Prostate gland (tissue), 2 donors: ENCODE measurements at regions not wholly inside any gene's neighbourhood (a gene's known extent, or its start where the extent isn't known, plus 50 kb on each side); places are given as distances from the start of the nearest gene placed in this dataset.

Experiments used
- DNase-seq: peaks from one replicate; pipeline ENCODE4 v3.0.0-alpha.2; 2019; ENCODE audit warnings: low spot score
- H3K27ac ChIP-seq, 2 donors: fragments of 200-600 bp; sonication (generic); 2 replicates each; pipeline ENCODE4 v1.5.1; 2017 to 2019
- H3K27me3 ChIP-seq: fragments of 200-600 bp; sonication (generic); replicated peaks from 2 replicates; pipeline ENCODE4 v1.5.1; 2019; ENCODE audit not compliant: insufficient read depth
- H3K36me3 ChIP-seq, 2 donors: fragments of 200-600 bp; sonication (generic); 1 replicate in 1 of 2; 2 replicates in 1 of 2; pipeline versions ENCODE4 v1.5.1 to v1.8.1; 2017 to 2019
- H3K4me1 ChIP-seq: fragments of 200-600 bp; sonication (generic); replicated peaks from 2 replicates; pipeline ENCODE4 v1.5.1; 2019
- H3K4me3 ChIP-seq, 2 donors: fragments of 200-600 bp; sonication (generic); 2 replicates each; pipeline ENCODE4 v1.5.1; 2017 to 2019
- H3K9me3 ChIP-seq: fragments of 200-600 bp; sonication (generic); 2 replicates; pipeline ENCODE4 v1.5.1; 2017
- POLR2A ChIP-seq: fragments of 450-650 bp; IDR thresholded peaks from one replicate; pipeline ENCODE4 v1.6.1; 2016; ENCODE audit warnings: antibody characterized with exemption, mild to moderate bottlenecking
- POLR2AphosphoS5 ChIP-seq: sonication (generic); formaldehyde crosslinking; IDR thresholded peaks from one replicate; pipeline ENCODE4 v1.6.1; 2017; ENCODE audit warnings: antibody characterized with exemption
- WGBS: methylation state at CpG from one replicate; pipeline ENCODE4 v1.1.5; 2018; 5-methylcytosine and 5-hydroxymethylcytosine counted together
- intact Hi-C: fragments of 100-400 bp; cut with DNase I; formaldehyde crosslinking; loops from one replicate; pipeline ENCODE4 v1.14.2; 2022
- TF ChIP-seq, protein P1 (sequence below), 4 experiments: fragments of 200-600 bp in 2 of 4; fragments of 450-650 bp in 2 of 4; sonication (generic) in 2 of 4; IDR thresholded peaks; 1 replicate in 3 of 4; 2 replicates in 1 of 4; pipeline ENCODE4 v1.5.1; 2016 to 2019; ENCODE audit warnings: antibody characterized with exemption in 4 of 4, mild to moderate bottlenecking in 2 of 4, moderate library complexity in 2 of 4

DNA sequence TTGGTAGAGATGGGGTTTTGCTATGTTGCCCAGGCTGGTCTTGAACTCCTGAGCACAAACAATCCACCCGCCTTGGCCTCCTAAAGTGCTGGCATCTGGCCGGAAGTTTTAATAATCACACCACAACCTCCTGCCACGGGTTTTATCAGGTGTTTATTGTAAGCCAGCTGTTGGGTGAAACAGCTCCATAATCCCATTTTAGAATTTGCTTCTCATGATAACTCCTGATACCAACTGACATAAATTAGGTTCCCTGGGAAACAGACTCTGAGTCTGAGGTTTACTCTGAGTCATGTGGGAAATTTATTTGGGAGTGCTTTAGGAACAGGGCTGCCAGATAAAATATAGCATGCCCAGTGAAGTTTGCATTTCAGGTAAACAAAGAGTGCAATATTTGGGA, 122.6 kb upstream of the MED13 start:
- intact Hi-C loops, result no loop called here

DNA sequence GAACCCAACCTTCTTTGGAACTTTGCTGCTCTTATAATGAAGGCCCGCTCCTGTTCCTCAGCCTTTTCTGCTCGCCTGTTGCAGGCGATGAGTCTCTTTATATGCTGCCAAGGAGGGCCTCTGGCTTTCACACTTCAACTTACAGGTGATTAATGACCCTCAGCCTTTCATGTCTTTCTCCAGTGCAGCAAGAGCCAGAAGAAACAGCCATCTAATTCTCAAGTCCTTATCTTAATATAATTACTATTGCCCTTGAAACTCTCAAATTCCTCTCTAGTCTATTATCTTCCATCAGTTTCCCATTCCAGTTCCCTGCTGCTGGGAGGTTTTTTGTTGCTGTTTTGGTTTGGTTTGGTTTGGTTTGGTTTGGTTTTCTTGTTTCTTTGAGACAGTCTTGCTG, 121.8 kb upstream of the MED13 start:
- DNase-seq, result no peak
- WGBS, result 81% methylated on average over 3 of the region's 3 CpGs
- intact Hi-C loops, result no loop called here
- H3K9me3 ChIP-seq, result no peaks in the 10 kb centered on the region
- H3K4me1 ChIP-seq, result no peaks in the 10 kb centered on the region
- H3K4me3 ChIP-seq, result no peak overlapping the region
- H3K36me3 ChIP-seq, result no peaks in the 10 kb centered on the region
- no peaks in the 10 kb centered on the region for H3K27me3 ChIP-seq
- TF ChIP-seq, protein P1, sequence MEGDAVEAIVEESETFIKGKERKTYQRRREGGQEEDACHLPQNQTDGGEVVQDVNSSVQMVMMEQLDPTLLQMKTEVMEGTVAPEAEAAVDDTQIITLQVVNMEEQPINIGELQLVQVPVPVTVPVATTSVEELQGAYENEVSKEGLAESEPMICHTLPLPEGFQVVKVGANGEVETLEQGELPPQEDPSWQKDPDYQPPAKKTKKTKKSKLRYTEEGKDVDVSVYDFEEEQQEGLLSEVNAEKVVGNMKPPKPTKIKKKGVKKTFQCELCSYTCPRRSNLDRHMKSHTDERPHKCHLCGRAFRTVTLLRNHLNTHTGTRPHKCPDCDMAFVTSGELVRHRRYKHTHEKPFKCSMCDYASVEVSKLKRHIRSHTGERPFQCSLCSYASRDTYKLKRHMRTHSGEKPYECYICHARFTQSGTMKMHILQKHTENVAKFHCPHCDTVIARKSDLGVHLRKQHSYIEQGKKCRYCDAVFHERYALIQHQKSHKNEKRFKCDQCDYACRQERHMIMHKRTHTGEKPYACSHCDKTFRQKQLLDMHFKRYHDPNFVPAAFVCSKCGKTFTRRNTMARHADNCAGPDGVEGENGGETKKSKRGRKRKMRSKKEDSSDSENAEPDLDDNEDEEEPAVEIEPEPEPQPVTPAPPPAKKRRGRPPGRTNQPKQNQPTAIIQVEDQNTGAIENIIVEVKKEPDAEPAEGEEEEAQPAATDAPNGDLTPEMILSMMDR (IDR thresholded peaks at IDR 0.05), result no peak
- TF ChIP-seq POLR2A (no peak), POLR2AphosphoS5 (no peak)
- no peak overlapping the region for H3K27ac ChIP-seq

More for the DNA sequence above, 122.6 kb upstream of the MED13 start:
- Histone ChIP-seq H3K9me3 (no peaks in the 10 kb centered on the region), H3K4me3 (no peak overlapping the region), H3K36me3 (no peaks in the 10 kb centered on the region), H3K27me3 (no peaks in the 10 kb centered on the region), H3K4me1 (no peaks in the 10 kb centered on the region), H3K27ac (no peak overlapping the region)
- TF ChIP-seq POLR2AphosphoS5, result no peak
- no peak for TF ChIP-seq POLR2A
- TF ChIP-seq, protein P1 (IDR thresholded peaks at IDR 0.05), result no peak
- DNase-seq, result no peak
- 53% methylated on average over 3 of the region's 3 CpGs for WGBS

DNA sequence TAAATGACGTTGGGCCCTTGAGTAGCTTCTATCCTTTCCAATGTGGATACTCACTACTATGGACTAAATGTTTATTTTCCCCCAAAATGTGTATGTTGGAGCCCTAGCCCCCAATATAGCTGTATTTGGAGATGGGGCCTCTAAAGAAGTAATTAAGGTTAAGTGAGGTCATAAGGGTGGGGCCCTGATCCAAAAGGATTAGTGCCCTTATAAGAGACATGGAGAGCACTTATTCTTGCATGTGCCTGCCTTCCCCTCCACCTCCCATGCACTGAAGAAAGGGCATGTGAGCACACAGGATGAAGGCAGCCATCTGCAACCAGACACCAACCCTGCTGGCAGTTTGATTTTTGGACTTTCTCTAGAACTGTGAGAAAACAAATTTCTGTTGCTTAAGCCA, 115.7 kb upstream of the MED13 start:
- Histone ChIP-seq H3K9me3 (no peaks in the 10 kb centered on the region), H3K4me1 (no peaks in the 10 kb centered on the region), H3K27ac (no peak overlapping the region), H3K27me3 (no peaks in the 10 kb centered on the region), H3K36me3 (no peaks in the 10 kb centered on the region), H3K4me3 (no peak overlapping the region)
- DNase-seq, result no peak
- WGBS, result 89% methylated on average over 1 of the region's 1 CpG
- intact Hi-C loops, result no loop called here
- no peak for TF ChIP-seq POLR2AphosphoS5

DNA sequence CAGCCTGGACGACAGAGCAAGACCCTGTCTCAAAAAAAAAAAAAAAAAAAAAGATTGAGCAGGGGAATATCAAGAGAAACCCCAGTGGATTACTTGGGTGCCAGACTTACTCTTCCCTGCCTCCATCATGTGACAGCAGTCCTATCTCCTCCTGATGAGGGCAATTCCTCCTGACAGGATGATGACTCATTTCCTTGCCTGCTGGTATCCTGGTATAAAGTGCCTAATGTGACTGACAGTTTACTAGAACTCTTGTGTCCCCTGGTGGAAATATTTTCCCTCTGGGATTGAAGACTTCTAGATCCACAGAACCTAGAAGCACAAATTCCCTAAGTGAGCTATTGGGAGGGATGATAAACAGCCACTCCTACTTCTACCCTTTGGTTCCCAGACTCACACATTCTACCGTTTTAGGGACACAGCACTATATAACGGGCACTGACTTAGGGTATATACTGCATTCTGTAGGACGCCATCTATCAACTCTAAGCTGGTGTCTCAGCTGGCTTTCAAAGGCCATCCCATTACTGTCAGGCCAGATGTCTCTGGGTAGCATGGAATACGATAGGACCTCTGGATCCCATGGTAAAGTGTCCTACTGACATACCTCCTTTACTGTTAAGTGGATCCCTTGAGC, 114.6 kb upstream of the MED13 start:
- WGBS, result 91% methylated on average over 5 of the region's 5 CpGs
- DNase-seq, result no peak
- H3K27ac ChIP-seq, result no peak overlapping the region
- intact Hi-C loops, result no loop called here
- no peak overlapping the region for H3K4me3 ChIP-seq
- no peaks in the 10 kb centered on the region for H3K9me3 ChIP-seq
- H3K27me3 ChIP-seq, result no peaks in the 10 kb centered on the region
- no peak for TF ChIP-seq POLR2A
- no peaks in the 10 kb centered on the region for H3K36me3 ChIP-seq
- H3K4me1 ChIP-seq, result no peaks in the 10 kb centered on the region

DNA sequence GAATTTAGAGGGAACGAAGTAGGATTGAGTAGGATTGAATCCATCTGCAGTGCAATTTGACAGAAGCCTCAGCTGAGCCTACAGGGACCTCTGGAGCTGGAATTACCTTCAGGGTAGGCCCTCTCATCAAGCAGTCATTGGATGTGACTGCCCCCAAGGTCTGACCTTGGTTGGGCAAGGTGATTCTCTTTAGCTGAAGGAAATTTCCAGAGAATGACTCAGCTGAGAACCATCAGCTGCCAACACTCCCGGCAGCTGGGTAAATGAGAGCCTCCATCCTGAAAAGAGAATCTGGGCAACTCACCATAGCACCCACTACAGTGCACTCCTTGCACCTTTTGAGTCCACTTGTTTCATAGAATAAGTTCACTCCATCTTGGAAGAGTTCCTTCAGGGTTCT, 113.5 kb upstream of the MED13 start:
- 77% methylated on average over 2 of the region's 2 CpGs for WGBS
- Histone ChIP-seq H3K4me3 (no peak overlapping the region), H3K9me3 (no peaks in the 10 kb centered on the region), H3K27me3 (no peaks in the 10 kb centered on the region), H3K27ac (no peak overlapping the region), H3K4me1 (no peaks in the 10 kb centered on the region), H3K36me3 (no peaks in the 10 kb centered on the region)
- TF ChIP-seq POLR2AphosphoS5 (no peak), POLR2A (no peak)
- TF ChIP-seq, protein P1 (IDR thresholded peaks at IDR 0.05), result no peak
- DNase-seq, result no peak
- intact Hi-C loops, result no loop called here

DNA sequence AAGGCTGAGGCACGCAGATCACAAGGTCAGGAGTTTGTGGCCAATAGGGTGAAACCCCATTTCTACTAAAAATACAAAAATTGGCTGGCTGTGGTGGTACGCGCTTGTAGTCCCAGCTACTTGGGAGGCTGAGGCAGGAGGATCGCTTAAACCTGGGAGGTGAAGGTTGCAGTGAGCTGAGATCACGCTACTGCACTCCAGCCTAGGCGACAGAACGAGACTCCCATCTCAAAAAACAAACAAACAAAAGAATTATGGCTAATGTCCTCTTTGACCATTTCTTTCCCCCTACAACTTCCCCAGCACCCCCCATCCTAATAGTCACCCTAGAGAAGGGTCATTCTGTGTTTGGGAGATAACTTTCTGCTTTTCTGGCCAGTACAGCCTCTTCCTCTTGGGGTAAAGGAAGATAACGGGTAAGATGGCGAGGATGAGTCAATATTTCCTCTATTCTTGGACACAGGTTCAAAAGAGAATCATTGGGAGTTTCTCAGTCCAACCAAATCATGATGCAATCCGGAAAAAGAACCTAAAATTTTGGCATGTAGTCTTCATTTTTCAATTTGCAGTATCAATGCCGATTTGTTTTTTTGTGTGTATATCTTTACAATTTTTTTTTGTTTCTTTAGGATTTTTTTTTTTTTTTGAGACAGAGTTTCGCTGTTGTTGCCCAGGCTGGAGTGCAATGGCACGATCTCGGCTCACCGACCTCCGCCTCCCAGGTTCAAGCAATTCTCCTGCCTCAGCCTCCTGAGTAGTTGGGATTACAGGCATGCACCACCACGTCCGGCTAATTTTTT, 107.6 kb upstream of the MED13 start:
- TF ChIP-seq POLR2AphosphoS5 (no peak), POLR2A (no peak)
- TF ChIP-seq, protein P1 (IDR thresholded peaks at IDR 0.05), result no peak
- Histone ChIP-seq H3K9me3 (no peaks in the 10 kb centered on the region), H3K36me3 (no peaks in the 10 kb centered on the region), H3K27me3 (no peaks in the 10 kb centered on the region), H3K4me1 (no peaks in the 10 kb centered on the region), H3K4me3 (no peak overlapping the region), H3K27ac (no peak overlapping the region)
- intact Hi-C loops, result no loop called here
- DNase-seq, result no peak
- 92% methylated on average over 18 of the region's 18 CpGs for WGBS
